WI38 (cell line): ENCODE measurements at regions not wholly inside any gene's neighbourhood (a gene's known extent, or its start where the extent isn't known, plus 50 kb on each side); places are given as distances from the start of the nearest gene placed in this dataset.

Source experiments
- H3K4me3 ChIP-seq: 2 replicates; pipeline ENCODE4 v1.5.1; 2011; ENCODE audit warnings: low read depth, mild to moderate bottlenecking, control low read depth, low read length
- TF ChIP-seq, protein P1 (sequence below): IDR thresholded peaks from 2 replicates; pipeline ENCODE4 v1.5.1; 2012; ENCODE audit warnings: low read depth, mild to moderate bottlenecking, control low read depth, low read length

DNA sequence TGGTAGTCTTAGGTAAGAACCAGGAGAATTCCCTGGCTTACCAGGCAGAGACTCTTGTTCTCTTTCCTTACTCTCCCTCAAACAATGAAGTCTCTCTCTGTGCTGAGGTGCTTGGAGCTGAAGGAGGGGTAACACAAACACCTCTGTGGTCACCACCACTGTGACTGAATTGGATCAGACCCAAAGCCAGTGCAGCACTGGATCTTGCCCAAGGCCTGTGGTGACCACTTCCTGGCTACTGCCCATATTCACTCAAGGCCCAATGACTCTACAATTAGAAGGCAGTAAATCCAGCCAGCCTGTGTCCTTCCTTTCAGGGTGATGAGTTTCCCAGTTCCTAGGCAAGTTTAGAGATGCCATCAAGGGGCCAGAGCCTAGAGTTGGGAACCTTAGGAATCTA, 706.8 kb downstream of the SLC4A3 start:
- no peak overlapping the region for H3K4me3 ChIP-seq
- TF ChIP-seq, protein P1, sequence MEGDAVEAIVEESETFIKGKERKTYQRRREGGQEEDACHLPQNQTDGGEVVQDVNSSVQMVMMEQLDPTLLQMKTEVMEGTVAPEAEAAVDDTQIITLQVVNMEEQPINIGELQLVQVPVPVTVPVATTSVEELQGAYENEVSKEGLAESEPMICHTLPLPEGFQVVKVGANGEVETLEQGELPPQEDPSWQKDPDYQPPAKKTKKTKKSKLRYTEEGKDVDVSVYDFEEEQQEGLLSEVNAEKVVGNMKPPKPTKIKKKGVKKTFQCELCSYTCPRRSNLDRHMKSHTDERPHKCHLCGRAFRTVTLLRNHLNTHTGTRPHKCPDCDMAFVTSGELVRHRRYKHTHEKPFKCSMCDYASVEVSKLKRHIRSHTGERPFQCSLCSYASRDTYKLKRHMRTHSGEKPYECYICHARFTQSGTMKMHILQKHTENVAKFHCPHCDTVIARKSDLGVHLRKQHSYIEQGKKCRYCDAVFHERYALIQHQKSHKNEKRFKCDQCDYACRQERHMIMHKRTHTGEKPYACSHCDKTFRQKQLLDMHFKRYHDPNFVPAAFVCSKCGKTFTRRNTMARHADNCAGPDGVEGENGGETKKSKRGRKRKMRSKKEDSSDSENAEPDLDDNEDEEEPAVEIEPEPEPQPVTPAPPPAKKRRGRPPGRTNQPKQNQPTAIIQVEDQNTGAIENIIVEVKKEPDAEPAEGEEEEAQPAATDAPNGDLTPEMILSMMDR: no peak

DNA sequence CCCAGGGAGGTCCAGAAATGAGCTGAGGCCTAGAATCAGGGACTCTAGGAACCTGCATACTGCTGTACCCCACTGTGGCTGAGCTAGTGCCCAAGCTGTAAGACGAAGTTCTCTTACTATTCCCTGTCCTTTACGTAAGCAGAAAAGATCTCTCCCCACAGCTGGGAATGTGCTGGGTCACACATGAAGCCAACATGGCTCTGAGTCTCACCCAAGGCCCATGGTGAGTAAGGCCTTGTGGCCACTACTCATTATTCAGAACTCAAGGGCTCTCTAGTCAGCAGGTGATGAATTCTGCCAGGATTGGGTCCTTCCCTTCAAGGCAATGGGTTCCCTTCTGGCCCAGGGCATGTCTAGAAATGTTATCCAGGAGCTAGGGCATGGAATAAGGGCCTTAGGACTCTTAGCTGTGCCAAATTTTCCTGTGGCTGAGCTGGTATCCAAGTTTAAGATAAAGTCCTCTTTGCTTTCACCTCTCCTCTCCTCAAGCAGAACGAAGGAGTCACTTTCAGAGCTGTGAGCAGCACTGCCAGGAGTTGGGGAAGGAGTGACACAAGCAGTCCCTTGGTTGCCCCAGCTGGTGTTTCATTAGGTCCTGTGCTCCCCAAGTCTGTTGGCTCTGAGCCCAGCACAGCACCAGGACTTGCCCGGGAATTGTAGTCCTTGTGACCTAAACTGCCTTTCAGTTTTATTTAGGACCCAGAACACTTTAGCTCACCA, 707.6 kb downstream of the SLC4A3 start:
- H3K4me3 ChIP-seq: no peak overlapping the region
- TF ChIP-seq, protein P1: no peak

DNA sequence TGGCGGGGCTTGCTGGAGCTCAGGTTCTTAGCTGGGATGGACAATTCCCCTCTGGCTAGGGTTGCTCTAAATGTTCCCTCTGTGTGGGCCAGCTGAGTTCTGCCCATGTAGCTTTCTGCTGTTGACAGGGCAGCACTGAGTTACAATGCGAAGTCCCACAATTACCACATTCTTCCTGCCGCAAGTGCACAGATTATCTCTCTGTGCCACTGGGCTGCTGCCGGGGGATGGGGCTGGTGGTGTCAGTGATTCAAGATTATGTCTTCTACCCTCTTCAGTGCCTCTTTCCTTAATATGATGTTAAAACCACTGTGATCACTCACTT, 708.1 kb downstream of the SLC4A3 start:
- TF ChIP-seq, protein P1: no peak
- H3K4me3 ChIP-seq: no peak overlapping the region

DNA sequence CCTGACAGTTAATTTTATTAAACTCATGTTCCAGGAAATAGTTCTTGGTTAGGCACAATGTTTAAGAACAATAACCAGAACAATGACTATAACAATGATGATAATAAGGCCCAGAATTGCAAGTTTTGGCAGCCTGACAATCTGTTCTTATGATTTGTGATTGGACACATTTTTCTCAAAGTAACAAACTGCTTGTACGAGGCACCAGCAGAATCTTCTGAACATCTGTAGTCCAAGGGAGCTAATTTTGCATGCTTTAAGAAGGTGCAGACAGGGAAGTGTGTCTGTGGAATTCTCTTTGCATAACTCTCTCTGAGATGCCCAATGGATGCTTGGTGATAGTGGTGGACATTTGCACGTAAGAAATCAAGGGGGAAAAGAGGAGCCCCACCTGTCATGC, 709.3 kb downstream of the SLC4A3 start:
- no peak overlapping the region for H3K4me3 ChIP-seq
- TF ChIP-seq, protein P1: no peak

DNA sequence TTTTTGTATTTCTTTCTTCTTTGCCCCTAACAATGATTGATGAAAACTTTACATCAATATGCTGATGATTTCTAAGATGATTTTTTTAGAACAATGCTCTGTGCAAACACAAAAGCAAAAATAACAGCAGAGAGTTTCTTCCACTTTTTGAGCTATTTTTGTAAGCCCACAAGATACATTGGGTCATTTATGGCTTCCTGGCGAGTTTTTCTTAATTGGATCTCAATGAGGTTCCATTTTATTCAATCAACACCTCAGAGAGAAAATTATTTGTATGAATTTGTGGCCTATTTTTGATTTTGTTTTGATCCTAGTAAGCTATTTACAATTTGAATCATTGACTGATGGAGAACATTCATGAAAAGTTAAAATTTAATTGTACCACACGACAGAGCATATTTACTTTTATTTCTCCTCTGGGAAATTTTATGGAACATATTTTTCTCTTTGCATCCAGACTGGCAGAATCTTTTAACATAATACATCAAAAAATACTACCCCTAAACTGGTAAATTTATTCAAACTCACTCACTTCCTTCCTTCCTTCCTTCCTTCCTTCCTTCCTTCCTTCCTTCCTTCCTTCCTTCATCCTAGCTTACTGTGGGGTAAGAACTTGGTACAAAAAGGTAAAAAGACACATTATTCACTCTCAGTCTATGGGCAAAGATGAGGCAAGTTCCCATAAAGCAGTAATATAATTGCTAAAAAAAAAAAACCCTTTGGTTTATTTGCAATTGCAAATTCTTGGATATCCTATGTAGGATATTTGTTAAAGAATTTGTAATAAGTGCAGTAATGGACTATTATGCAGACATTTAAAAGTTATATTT, 710.4 kb downstream of the SLC4A3 start:
- TF ChIP-seq, protein P1: no peak
- no peak overlapping the region for H3K4me3 ChIP-seq

DNA sequence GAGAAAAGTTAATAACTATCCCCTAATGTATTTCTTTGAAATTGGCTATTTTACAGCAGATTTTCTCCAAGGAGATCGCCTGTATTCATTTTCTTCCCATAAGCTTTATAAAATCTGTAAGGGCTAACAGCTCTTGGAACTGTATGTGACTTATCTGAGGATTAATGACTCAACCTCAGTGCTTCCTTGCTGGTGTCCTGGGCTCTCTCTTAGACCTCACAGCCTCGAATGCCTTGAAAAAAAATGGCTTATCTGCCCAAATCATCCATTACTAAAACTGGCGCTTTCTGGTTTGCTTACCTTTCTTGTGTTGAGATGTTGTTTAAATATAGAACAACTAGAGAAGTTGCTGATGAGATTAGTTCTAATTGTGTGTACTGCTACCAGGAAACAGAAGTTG, 713.6 kb downstream of the SLC4A3 start:
- TF ChIP-seq, protein P1: no peak
- H3K4me3 ChIP-seq: no peak overlapping the region

DNA sequence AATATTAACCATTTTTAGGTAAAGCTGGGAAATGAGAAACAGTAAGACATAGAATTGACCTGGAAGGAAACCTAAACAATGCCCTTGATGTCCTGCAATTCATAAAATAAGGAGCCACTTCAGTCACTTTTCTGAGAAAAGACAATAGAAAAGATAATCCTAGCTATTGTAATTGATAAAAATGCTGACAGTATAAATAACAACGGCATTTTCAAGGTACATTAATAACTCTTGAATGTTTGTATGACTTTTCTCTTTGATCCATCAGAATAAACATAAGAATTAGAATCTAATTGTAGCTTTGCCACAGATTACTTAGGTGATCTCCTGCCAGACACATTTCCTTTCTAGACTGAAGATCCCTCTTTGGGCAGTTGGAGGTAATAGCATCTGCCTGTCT, 719.5 kb downstream of the SLC4A3 start:
- H3K4me3 ChIP-seq: no peak overlapping the region
- TF ChIP-seq, protein P1: no peak
